ENCODE measurements at regions not wholly inside any gene's neighbourhood (a gene's known extent, or its start where the extent isn't known, plus 50 kb on each side); places are given as distances from the start of the nearest gene placed in this dataset.

GRCh38 chr20:60808701-60809100, 443.4 kb upstream of the CDH4 start:
- TF ChIP-seq ZFP3 (CRISPR knock-in tag; IDR thresholded peaks at IDR 0.05) (no peak), PPARA (CRISPR knock-in tag; IDR thresholded peaks at IDR 0.05; ENCODE audit: borderline replicate concordance) (no peak), CREB5 (CRISPR knock-in tag; IDR thresholded peaks at IDR 0.05; ENCODE audit: low read depth) (no peak)

GRCh38 chr20:60810561-60810960, 441.5 kb upstream of the CDH4 start:
- no peak for ATAC-seq
- TF ChIP-seq BACH2 (CRISPR knock-in tag; IDR thresholded peaks at IDR 0.05; ENCODE audit: borderline replicate concordance) = no peak
- no peak for TF ChIP-seq PPARA (CRISPR knock-in tag; IDR thresholded peaks at IDR 0.05; ENCODE audit: borderline replicate concordance)
- TF ChIP-seq OSR1 (CRISPR knock-in tag; IDR thresholded peaks at IDR 0.05) = no peak
- no peak for TF ChIP-seq RARB (CRISPR knock-in tag; IDR thresholded peaks at IDR 0.05)
- TF ChIP-seq ARNTL (CRISPR knock-in tag; IDR thresholded peaks at IDR 0.05; ENCODE audit: borderline replicate concordance, low read depth) = no peak
- no peak for TF ChIP-seq TCF4 (CRISPR knock-in tag; IDR thresholded peaks at IDR 0.05; ENCODE audit: borderline replicate concordance)
- no peak for TF ChIP-seq CSDC2 (CRISPR knock-in tag; IDR thresholded peaks at IDR 0.05)
- no peak for TF ChIP-seq CREB5 (CRISPR knock-in tag; IDR thresholded peaks at IDR 0.05; ENCODE audit: low read depth)
- no peak for TF ChIP-seq ZNF70 (CRISPR knock-in tag; IDR thresholded peaks at IDR 0.05)
- TF ChIP-seq ZNF565 (CRISPR knock-in tag; conservative IDR thresholded peaks at IDR 0.05; ENCODE audit: low read depth) = no peak
- TF ChIP-seq CSRNP3 (CRISPR knock-in tag; IDR thresholded peaks at IDR 0.05) = no peak
- TF ChIP-seq ZFP3 (CRISPR knock-in tag; IDR thresholded peaks at IDR 0.05) = no peak
- no peak for TF ChIP-seq GLIS3 (CRISPR knock-in tag; IDR thresholded peaks at IDR 0.05)
- no peak for TF ChIP-seq ISL1 (CRISPR knock-in tag; IDR thresholded peaks at IDR 0.05)
- TF ChIP-seq SNAI2 (CRISPR knock-in tag; IDR thresholded peaks at IDR 0.05) = no peak
- no peak for TF ChIP-seq TSHZ2 (CRISPR knock-in tag; IDR thresholded peaks at IDR 0.05)
- no peak for TF ChIP-seq POU6F1 (CRISPR knock-in tag; IDR thresholded peaks at IDR 0.05; ENCODE audit: borderline replicate concordance, low read depth)

More at GRCh38 chr20:60808701-60809100, 443.4 kb upstream of the CDH4 start:
- ATAC-seq = no peak

GRCh38 chr20:60812561-60812960, 439.5 kb upstream of the CDH4 start:
- ATAC-seq = no peak
- TF ChIP-seq ZFP30 (CRISPR knock-in tag; IDR thresholded peaks at IDR 0.05) (no peak), TOX (CRISPR knock-in tag; IDR thresholded peaks at IDR 0.05; ENCODE audit: borderline replicate concordance) (no peak), BACH2 (CRISPR knock-in tag; IDR thresholded peaks at IDR 0.05; ENCODE audit: borderline replicate concordance) (no peak)

GRCh38 chr20:60813066-60813465, 439.0 kb upstream of the CDH4 start:
- TF ChIP-seq RARB (CRISPR knock-in tag; IDR thresholded peaks at IDR 0.05) (no peak), TCF4 (CRISPR knock-in tag; IDR thresholded peaks at IDR 0.05; ENCODE audit: borderline replicate concordance) (no peak), GLIS3 (CRISPR knock-in tag; IDR thresholded peaks at IDR 0.05) (no peak), OSR1 (CRISPR knock-in tag; IDR thresholded peaks at IDR 0.05) (no peak), ESRRG (CRISPR knock-in tag; IDR thresholded peaks at IDR 0.05) (no peak), TSHZ2 (CRISPR knock-in tag; IDR thresholded peaks at IDR 0.05) (no peak), CSDC2 (CRISPR knock-in tag; IDR thresholded peaks at IDR 0.05) (no peak), ZFP30 (CRISPR knock-in tag; IDR thresholded peaks at IDR 0.05) (no peak), ISL1 (CRISPR knock-in tag; IDR thresholded peaks at IDR 0.05) (no peak), SNAI2 (CRISPR knock-in tag; IDR thresholded peaks at IDR 0.05) (no peak)
- ATAC-seq = no peak
